ENCODE measurements at regions not wholly inside any gene's neighbourhood (a gene's known extent, or its start where the extent isn't known, plus 50 kb on each side); places are given as distances from the start of the nearest gene placed in this dataset.
A peak's percentile ranks its signal among the peaks of the same experiment; 100 is the strongest.
"Not testable (repeated sequence)": the region's sequence is repeated elsewhere in the genome, so short reads cannot be mapped to it uniquely, and the experiment has no call there.

DNA sequence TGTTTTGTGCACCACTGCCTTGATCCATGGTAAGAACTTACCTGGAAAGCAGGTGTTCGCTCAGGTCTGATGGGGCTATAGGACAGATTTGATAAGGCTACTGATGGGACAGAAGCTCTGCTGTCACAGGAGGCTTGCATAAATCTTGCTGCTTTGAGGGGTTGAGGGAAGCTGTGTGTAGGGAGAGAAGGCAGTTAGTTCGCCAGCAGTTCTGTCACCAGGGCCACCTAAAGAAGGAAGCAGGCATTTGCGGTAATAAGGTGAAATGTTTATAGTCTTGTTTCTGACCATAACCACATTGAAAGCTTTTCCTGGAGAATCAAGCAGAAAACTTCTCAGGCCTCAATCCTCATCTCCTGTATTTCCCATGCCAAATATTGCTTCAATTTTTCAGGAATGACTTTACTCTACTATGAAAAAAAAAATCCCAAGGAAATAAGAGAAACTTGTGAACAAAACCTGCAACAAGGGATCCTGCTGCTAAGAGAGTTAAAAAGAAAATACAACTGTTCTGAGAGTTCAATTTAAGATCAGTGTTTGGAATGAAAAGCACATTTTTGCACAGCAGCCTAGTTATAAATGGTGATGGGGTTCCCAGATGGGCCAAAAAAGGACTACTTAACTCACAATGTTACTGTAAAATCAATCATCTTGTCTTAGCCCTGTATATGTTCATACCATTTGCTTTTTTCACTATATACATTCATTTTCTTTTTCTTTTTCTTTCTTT is 122.0 kb upstream of the RANBP3L start:
- WGBS = 96% methylated on average over 2 of the region's 3 CpGs
- H3K27ac ChIP-seq (ENCODE audit: low read depth, low read length) = no peak overlapping the region
- no peaks in the 10 kb centered on the region for H3K9me3 ChIP-seq (ENCODE audit: insufficient read depth, low read depth, low read length)
- no peak overlapping the region for H3K9ac ChIP-seq (ENCODE audit: low read depth, low read length)
- no peaks in the 10 kb centered on the region for H3K36me3 ChIP-seq (ENCODE audit: insufficient read depth, low read length)
- H3K4me3 ChIP-seq (ENCODE audit: low read length) = no peak overlapping the region
- H3K4me1 ChIP-seq (ENCODE audit: insufficient read depth, low read length) = peaks cover 4% of the 10 kb centered on the region
- H3K27me3 ChIP-seq (ENCODE audit: insufficient read depth, low read length) = peaks cover 11% of the 10 kb centered on the region

GRCh38 chr5:36426070-36426469 is 124.4 kb upstream of the RANBP3L start:
- not testable (repeated sequence) for H3K27me3 ChIP-seq (ENCODE audit: insufficient read depth, low read length)

DNA sequence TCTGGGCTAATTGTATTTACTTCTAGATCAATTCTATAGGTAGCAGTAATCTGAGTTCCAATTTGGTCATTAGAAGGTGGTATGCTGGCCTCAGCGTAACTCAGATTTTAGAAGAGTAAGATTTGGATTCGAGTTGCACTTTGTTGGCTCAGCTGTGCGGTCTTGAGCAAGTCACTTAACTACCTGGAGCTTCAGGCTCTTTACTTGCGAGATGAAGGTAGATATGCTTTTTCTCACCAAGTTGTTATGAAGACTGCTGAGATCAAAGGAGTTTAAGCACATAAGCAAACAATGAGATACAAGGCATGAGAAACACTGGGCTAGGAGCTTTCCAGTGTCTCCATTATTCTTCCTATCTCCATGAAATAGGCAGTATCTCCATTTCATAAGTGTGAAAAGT is 133.8 kb upstream of the RANBP3L start:
- no peaks in the 10 kb centered on the region for H3K36me3 ChIP-seq (ENCODE audit: insufficient read depth, low read length)
- H3K27me3 ChIP-seq (ENCODE audit: insufficient read depth, low read length) = no peaks in the 10 kb centered on the region
- no peak overlapping the region for H3K27ac ChIP-seq (ENCODE audit: low read depth, low read length)
- no peaks in the 10 kb centered on the region for H3K9me3 ChIP-seq (ENCODE audit: insufficient read depth, low read depth, low read length)
- no peak overlapping the region for H3K9ac ChIP-seq (ENCODE audit: low read depth, low read length)
- no peak overlapping the region for H3K4me3 ChIP-seq (ENCODE audit: low read length)
- H3K4me1 ChIP-seq (ENCODE audit: insufficient read depth, low read length) = no peaks in the 10 kb centered on the region
- WGBS = 95% methylated on average over 4 of the region's 4 CpGs

More at GRCh38 chr5:36426070-36426469, 124.4 kb upstream of the RANBP3L start:
- not testable (repeated sequence) for H3K9ac ChIP-seq (ENCODE audit: low read depth, low read length); H3K4me1 ChIP-seq (ENCODE audit: insufficient read depth, low read length); H3K36me3 ChIP-seq (ENCODE audit: insufficient read depth, low read length); H3K27ac ChIP-seq (ENCODE audit: low read depth, low read length); H3K4me3 ChIP-seq (ENCODE audit: low read length); H3K9me3 ChIP-seq (ENCODE audit: insufficient read depth, low read depth, low read length)
- 100% methylated on average over 2 of the region's 2 CpGs for WGBS

DNA sequence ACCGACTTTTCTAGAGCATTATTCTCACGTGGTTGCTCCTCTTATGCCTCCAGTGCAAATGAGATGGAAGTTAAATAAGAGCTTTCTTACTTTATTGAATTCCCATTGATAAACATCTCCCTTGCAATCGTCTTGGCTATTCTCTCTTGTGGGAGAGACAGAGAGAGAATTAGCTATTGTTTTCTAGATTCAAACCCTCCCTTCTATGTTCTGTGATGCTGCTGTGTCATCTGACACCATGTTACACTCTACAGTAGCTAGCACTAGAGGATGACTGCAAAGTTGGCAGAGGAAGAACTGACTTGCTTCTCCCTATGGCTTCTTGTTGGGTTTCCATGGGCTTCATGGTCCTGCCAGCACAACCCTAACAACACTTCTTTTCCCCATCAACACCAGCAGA is 134.6 kb upstream of the RANBP3L start:
- no peaks in the 10 kb centered on the region for H3K36me3 ChIP-seq (ENCODE audit: insufficient read depth, low read length)
- WGBS = 95% methylated on average over 2 of the region's 3 CpGs
- no peak overlapping the region for H3K27ac ChIP-seq (ENCODE audit: low read depth, low read length)
- H3K4me3 ChIP-seq (ENCODE audit: low read length) = no peak overlapping the region
- H3K9me3 ChIP-seq (ENCODE audit: insufficient read depth, low read depth, low read length) = no peaks in the 10 kb centered on the region
- H3K4me1 ChIP-seq (ENCODE audit: insufficient read depth, low read length) = peaks cover 2% of the 10 kb centered on the region; the same call in 1 of the 2 replicates
- no peak overlapping the region for H3K9ac ChIP-seq (ENCODE audit: low read depth, low read length)
- no peaks in the 10 kb centered on the region for H3K27me3 ChIP-seq (ENCODE audit: insufficient read depth, low read length)

- Histone ChIP-seq H3K27me3 (ENCODE audit: insufficient read depth, low read length) (no peaks in the 10 kb centered on the region), H3K4me1 (ENCODE audit: insufficient read depth, low read length) (peaks cover 3% of the 10 kb centered on the region), H3K27ac (ENCODE audit: low read depth, low read length) (no peak overlapping the region), H3K9me3 (ENCODE audit: insufficient read depth, low read depth, low read length) (no peaks in the 10 kb centered on the region), H3K4me3 (ENCODE audit: low read length) (no peak overlapping the region), H3K36me3 (ENCODE audit: insufficient read depth, low read length) (no peaks in the 10 kb centered on the region), H3K9ac (ENCODE audit: low read depth, low read length) (no peak overlapping the region)
- 98% methylated on average over 4 of the region's 6 CpGs for WGBS
Observed at GRCh38 chr5:36438765-36439561, 137.3 kb upstream of the RANBP3L start.

- Histone ChIP-seq H3K4me1 (ENCODE audit: insufficient read depth, low read length) (peaks cover 3% of the 10 kb centered on the region), H3K27ac (ENCODE audit: low read depth, low read length) (no peak overlapping the region), H3K9me3 (ENCODE audit: insufficient read depth, low read depth, low read length) (no peaks in the 10 kb centered on the region), H3K4me3 (ENCODE audit: low read length) (no peak overlapping the region), H3K27me3 (ENCODE audit: insufficient read depth, low read length) (no peaks in the 10 kb centered on the region), H3K9ac (ENCODE audit: low read depth, low read length) (no peak overlapping the region), H3K36me3 (ENCODE audit: insufficient read depth, low read length) (no peaks in the 10 kb centered on the region)
- WGBS = 93% methylated on average over 5 of the region's 5 CpGs
Observed at GRCh38 chr5:36440300-36440699, 138.6 kb upstream of the RANBP3L start.

DNA sequence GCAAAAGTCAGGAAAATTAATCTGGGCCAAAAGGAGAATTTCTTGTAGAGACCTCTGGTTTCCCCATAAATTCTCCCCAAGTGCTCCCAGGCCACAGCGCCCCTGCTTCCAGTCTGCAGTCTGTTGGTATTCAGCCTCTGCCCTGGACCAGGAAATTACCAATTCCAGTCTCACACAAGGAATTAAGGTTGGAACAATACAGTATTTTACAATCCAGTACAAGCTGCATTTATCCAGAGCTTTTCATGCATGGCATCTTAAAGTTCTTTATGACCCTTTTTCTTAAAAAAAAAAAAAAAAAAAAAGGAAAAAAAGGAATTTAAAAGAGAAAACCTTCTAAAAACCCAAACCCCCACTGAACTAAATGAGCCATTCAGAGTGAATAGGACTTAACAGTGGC is 139.6 kb upstream of the RANBP3L start:
- no peaks in the 10 kb centered on the region for H3K27me3 ChIP-seq (ENCODE audit: insufficient read depth, low read length)
- H3K9ac ChIP-seq (ENCODE audit: low read depth, low read length) = no peak overlapping the region
- no peaks in the 10 kb centered on the region for H3K36me3 ChIP-seq (ENCODE audit: insufficient read depth, low read length)
- no peak overlapping the region for H3K4me3 ChIP-seq (ENCODE audit: low read length)
- WGBS = 100% methylated on average over 1 of the region's 1 CpG
- H3K27ac ChIP-seq (ENCODE audit: low read depth, low read length) = no peak overlapping the region
- H3K4me1 ChIP-seq (ENCODE audit: insufficient read depth, low read length) = peaks cover 3% of the 10 kb centered on the region
- no peaks in the 10 kb centered on the region for H3K9me3 ChIP-seq (ENCODE audit: insufficient read depth, low read depth, low read length)

GRCh38 chr5:36442352-36442751 is 140.7 kb upstream of the RANBP3L start:
- Histone ChIP-seq H3K36me3 (ENCODE audit: insufficient read depth, low read length) (no peaks in the 10 kb centered on the region), H3K4me3 (ENCODE audit: low read length) (no peak overlapping the region), H3K9me3 (ENCODE audit: insufficient read depth, low read depth, low read length) (no peaks in the 10 kb centered on the region), H3K9ac (ENCODE audit: low read depth, low read length) (no peak overlapping the region), H3K27ac (ENCODE audit: low read depth, low read length) (peak overlapping the region; percentile 44; the same call in 1 of the 2 replicates), H3K4me1 (ENCODE audit: insufficient read depth, low read length) (peaks cover 3% of the 10 kb centered on the region), H3K27me3 (ENCODE audit: insufficient read depth, low read length) (no peaks in the 10 kb centered on the region)
- 88% methylated on average over 7 of the region's 7 CpGs for WGBS

GRCh38 chr5:36442796-36443195 is 141.1 kb upstream of the RANBP3L start:
- Histone ChIP-seq H3K27ac (ENCODE audit: low read depth, low read length) (peak overlapping the region; percentile 44; the same call in 1 of the 2 replicates), H3K9ac (ENCODE audit: low read depth, low read length) (no peak overlapping the region), H3K36me3 (ENCODE audit: insufficient read depth, low read length) (no peaks in the 10 kb centered on the region), H3K4me3 (ENCODE audit: low read length) (no peak overlapping the region), H3K27me3 (ENCODE audit: insufficient read depth, low read length) (no peaks in the 10 kb centered on the region), H3K9me3 (ENCODE audit: insufficient read depth, low read depth, low read length) (no peaks in the 10 kb centered on the region), H3K4me1 (ENCODE audit: insufficient read depth, low read length) (peaks cover 3% of the 10 kb centered on the region)
- WGBS = 100% methylated on average over 1 of the region's 1 CpG

DNA sequence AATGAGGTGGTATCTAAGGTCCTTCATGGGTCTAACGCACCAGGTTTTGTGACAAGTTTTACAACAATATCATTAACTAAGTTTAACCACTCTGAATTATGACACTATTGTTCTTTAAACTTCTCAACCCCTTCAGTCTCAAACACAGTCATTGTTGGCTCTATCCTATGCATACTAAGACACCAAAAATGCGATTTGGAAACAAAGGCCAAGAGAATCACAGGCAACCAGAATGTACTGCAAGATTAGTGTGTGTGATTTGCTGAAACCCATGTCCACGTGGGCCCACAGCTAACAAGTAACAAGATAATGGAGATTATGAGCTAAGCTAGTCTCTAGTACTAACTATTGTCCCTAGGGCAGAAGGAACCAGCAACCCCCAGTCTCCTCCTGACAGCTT is 142.2 kb upstream of the RANBP3L start:
- 91% methylated on average over 3 of the region's 3 CpGs for WGBS
- Histone ChIP-seq H3K36me3 (ENCODE audit: insufficient read depth, low read length) (no peaks in the 10 kb centered on the region), H3K9me3 (ENCODE audit: insufficient read depth, low read depth, low read length) (no peaks in the 10 kb centered on the region), H3K27ac (ENCODE audit: low read depth, low read length) (no peak overlapping the region), H3K9ac (ENCODE audit: low read depth, low read length) (no peak overlapping the region), H3K27me3 (ENCODE audit: insufficient read depth, low read length) (no peaks in the 10 kb centered on the region), H3K4me3 (ENCODE audit: low read length) (no peak overlapping the region), H3K4me1 (ENCODE audit: insufficient read depth, low read length) (peaks cover 3% of the 10 kb centered on the region)

GRCh38 chr5:36444582-36445418 is 143.1 kb upstream of the RANBP3L start:
- H3K9me3 ChIP-seq (ENCODE audit: insufficient read depth, low read depth, low read length) = no peaks in the 10 kb centered on the region
- peaks cover 3% of the 10 kb centered on the region for H3K4me1 ChIP-seq (ENCODE audit: insufficient read depth, low read length)
- 92% methylated on average over 11 of the region's 11 CpGs for WGBS
- H3K36me3 ChIP-seq (ENCODE audit: insufficient read depth, low read length) = no peaks in the 10 kb centered on the region
- no peak overlapping the region for H3K9ac ChIP-seq (ENCODE audit: low read depth, low read length)
- H3K27ac ChIP-seq (ENCODE audit: low read depth, low read length) = no peak overlapping the region
- H3K27me3 ChIP-seq (ENCODE audit: insufficient read depth, low read length) = no peaks in the 10 kb centered on the region
- H3K4me3 ChIP-seq (ENCODE audit: low read length) = no peak overlapping the region

Measured in HUES64 (cell line).